BLaER1 treated with 17β-estradiol and CSF1 and Interleukin-3, amounts not matched to agents 10 nM and 100 nM (cell line): ENCODE measurements at regions not wholly inside any gene's neighbourhood (a gene's known extent, or its start where the extent isn't known, plus 50 kb on each side); places are given as distances from the start of the nearest gene placed in this dataset.

ENCODE experiments used
- H3K27ac ChIP-seq, 11 experiments: shearing (Covaris generic); formaldehyde crosslinking; 2 replicates each; pipeline ENCODE4 v1.8.1; 2022
- H3K27me3 ChIP-seq, 11 experiments: shearing (Covaris generic); formaldehyde crosslinking; 2 replicates each; pipeline ENCODE4 v1.8.1; 2022
- H3K36me3 ChIP-seq, 11 experiments: shearing (Covaris generic); formaldehyde crosslinking; 2 replicates each; pipeline ENCODE4 v1.8.1; 2022
- H3K4me1 ChIP-seq, 10 experiments: shearing (Covaris generic); formaldehyde crosslinking; 2 replicates each; pipeline ENCODE4 v1.8.1; 2022
- H3K4me2 ChIP-seq, 11 experiments: shearing (Covaris generic); formaldehyde crosslinking; 2 replicates each; pipeline ENCODE4 v1.8.1; 2022
- H3K4me3 ChIP-seq, 10 experiments: shearing (Covaris generic); formaldehyde crosslinking; 2 replicates each; pipeline ENCODE4 v1.8.1; 2022
- H3K9ac ChIP-seq, 11 experiments: shearing (Covaris generic); formaldehyde crosslinking; 2 replicates each; pipeline ENCODE4 v1.8.1; 2022
- H3K9me3 ChIP-seq, 11 experiments: shearing (Covaris generic); formaldehyde crosslinking; replicated peaks in 1 of 11; 2 replicates each; pipeline ENCODE4 v1.8.1; 2022
- H4K20me1 ChIP-seq, 11 experiments: shearing (Covaris generic); formaldehyde crosslinking; 2 replicates each; pipeline ENCODE4 v1.8.1; 2022
- Cebpa-rat ChIP-seq, 11 experiments: shearing (Covaris generic); IDR thresholded peaks; 2 replicates each; pipeline ENCODE4 v1.8.1; 2022

DNA sequence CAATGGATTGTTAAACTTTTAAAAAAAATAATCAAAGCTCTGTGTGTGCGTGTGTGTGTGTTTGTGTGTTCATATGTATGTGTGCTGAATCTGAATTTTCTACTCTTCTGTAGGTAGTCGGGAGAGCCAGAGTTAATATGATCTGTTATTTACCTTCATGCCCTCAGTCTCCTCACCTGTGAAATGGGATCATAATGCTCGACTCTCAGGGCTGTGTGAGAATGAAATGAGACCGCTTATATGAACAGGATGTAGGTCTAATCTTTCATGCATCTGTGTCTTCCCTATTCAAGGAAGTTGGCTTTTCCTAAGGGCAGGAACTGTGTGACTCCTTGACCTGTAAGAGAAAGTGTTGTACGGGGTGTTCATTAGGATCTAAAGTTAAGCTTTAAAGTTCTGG, 182.2 kb downstream of the RPLP1 start:
- 0 out of 22 replicates have a peak, but pooled peaks cover 0 to 14% (median 0%) of the 10 kb centered on the region in 11 experiments for H3K9me3 ChIP-seq
- H3K27me3 ChIP-seq = no peaks in the 10 kb centered on the region
- H3K9ac ChIP-seq = no peak overlapping the region
- no peak for TF ChIP-seq Cebpa-rat (IDR thresholded peaks at IDR 0.05)
- no peak overlapping the region for H3K4me2 ChIP-seq
- no peaks in the 10 kb centered on the region for H3K4me1 ChIP-seq
- H3K36me3 ChIP-seq = no peaks in the 10 kb centered on the region
- no peak overlapping the region for H3K4me3 ChIP-seq
- no peak overlapping the region for H3K27ac ChIP-seq
- H4K20me1 ChIP-seq = no peaks in the 10 kb centered on the region

DNA sequence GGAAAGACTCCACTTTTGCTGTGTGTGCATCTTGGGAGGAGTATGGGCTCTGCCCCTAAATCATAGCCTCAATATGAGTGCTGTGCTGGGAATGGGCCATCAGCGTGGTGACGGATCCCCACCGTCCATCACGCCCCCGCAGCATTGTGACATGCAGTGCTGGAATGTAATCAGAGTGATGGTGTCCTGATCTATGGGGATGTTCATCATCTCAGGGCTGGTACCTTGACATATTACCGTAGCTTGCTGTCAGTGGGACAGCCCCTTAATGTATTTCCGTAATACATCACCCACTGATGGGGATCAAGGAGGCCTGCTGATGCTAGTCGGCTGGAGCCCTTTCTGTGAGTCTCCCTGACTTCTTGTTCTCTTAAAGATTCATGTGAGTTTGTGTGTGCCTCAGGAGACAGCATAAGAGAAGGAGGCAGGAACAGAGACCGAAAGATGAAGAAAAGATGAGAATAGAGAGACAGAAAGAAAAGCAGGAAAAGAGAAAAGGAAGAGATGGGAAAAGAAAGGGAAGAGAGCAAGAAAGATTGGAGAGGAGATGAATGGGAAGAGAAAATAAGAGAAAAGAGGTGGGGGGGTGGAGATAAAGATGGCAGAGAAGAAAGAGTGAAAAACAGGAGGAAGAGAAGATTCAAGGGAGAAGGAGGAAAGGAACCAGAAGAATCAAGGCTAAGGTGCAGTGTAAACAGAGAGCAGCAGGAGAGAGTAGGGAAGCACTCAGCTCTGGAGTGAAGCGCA, 183.7 kb downstream of the RPLP1 start:
- Histone ChIP-seq H4K20me1 (no peaks in the 10 kb centered on the region), H3K9me3 (peaks cover 0 to 24% (median 10%) of the 10 kb centered on the region in 11 experiments; a peak in 12 of 22 replicates), H3K4me2 (no peak overlapping the region), H3K4me3 (no peak overlapping the region), H3K4me1 (no peaks in the 10 kb centered on the region), H3K9ac (no peak overlapping the region), H3K27me3 (no peaks in the 10 kb centered on the region), H3K27ac (no peak overlapping the region), H3K36me3 (no peaks in the 10 kb centered on the region)
- TF ChIP-seq Cebpa-rat (IDR thresholded peaks at IDR 0.05) = no peak

GRCh38 chr15:69637818-69638217, 185.2 kb downstream of the RPLP1 start:
- no peaks in the 10 kb centered on the region for H4K20me1 ChIP-seq
- no peak overlapping the region for H3K4me2 ChIP-seq
- TF ChIP-seq Cebpa-rat (IDR thresholded peaks at IDR 0.05) = no peak
- H3K27ac ChIP-seq = no peak overlapping the region
- no peak overlapping the region for H3K4me3 ChIP-seq
- H3K27me3 ChIP-seq = no peaks in the 10 kb centered on the region
- no peaks in the 10 kb centered on the region for H3K36me3 ChIP-seq
- no peaks in the 10 kb centered on the region for H3K4me1 ChIP-seq
- H3K9ac ChIP-seq = no peak overlapping the region
- H3K9me3 ChIP-seq = peaks cover 0 to 25% (median 11%) of the 10 kb centered on the region in 11 experiments; a peak in 12 of 22 replicates

DNA sequence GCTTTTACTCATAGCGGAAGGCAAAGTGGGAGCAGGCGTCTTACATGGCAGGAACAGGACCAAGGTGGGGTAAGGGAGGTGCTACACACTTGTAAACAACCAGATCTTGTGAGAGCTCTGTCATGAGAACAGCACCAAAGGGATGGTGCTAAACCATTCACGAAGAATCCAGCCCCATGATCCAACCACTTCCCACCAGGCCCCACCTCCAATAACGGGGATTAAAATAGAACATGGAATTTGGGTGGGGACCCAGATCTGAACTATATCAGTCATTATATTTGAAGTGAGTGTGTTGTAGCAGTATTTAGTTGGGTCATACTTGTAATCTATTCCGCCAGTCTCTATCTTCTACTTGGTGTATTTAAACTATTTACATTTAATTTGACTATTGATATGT, 190.9 kb downstream of the RPLP1 start:
- H4K20me1 ChIP-seq = no peaks in the 10 kb centered on the region; a peak in 1 of 22 replicates
- no peak overlapping the region for H3K4me3 ChIP-seq
- no peak overlapping the region for H3K9ac ChIP-seq
- no peaks in the 10 kb centered on the region for H3K36me3 ChIP-seq
- peaks cover 0 to 19% (median 11%) of the 10 kb centered on the region in 11 experiments; a peak in 12 of 22 replicates for H3K9me3 ChIP-seq
- no peak for TF ChIP-seq Cebpa-rat (IDR thresholded peaks at IDR 0.05)
- no peak overlapping the region for H3K4me2 ChIP-seq
- H3K27me3 ChIP-seq = peaks cover 14 to 20% (median 17%) of the 10 kb centered on the region in 11 experiments
- peaks cover 0 to 6% (median 4%) of the 10 kb centered on the region in 10 experiments; a peak in 10 of 20 replicates for H3K4me1 ChIP-seq
- no peak overlapping the region for H3K27ac ChIP-seq

DNA sequence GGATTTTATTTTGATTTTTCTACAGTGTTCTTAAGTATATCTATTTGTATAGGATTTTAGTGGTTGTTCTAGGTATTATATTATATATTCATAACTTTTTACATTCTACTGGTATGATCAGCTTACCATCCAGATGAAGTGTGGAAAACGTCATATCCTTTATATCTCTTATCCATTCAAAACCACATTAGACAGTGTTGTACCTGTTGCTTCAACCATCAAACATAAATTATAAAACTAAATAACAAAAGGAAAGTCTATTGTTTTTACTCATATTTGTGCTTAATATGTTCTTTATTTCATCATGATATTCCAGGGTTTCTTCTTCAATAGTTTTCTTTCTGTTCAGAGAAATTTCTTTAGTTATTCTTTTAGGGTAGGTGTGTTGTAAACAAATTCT, 191.4 kb downstream of the RPLP1 start:
- no peak overlapping the region for H3K4me2 ChIP-seq
- TF ChIP-seq Cebpa-rat (IDR thresholded peaks at IDR 0.05) = no peak
- H3K27me3 ChIP-seq = peaks cover 19 to 25% (median 22%) of the 10 kb centered on the region in 11 experiments

GRCh38 chr15:69644876-69645275, 192.3 kb downstream of the RPLP1 start:
- Histone ChIP-seq H3K27me3 (peaks cover 26 to 34% (median 31%) of the 10 kb centered on the region in 11 experiments), H3K36me3 (no peaks in the 10 kb centered on the region), H3K9ac (no peak overlapping the region), H4K20me1 (peaks cover 0 to 5% (median 0%) of the 10 kb centered on the region in 11 experiments; a peak in 5 of 22 replicates), H3K9me3 (peaks cover 0 to 14% (median 8%) of the 10 kb centered on the region in 11 experiments; a peak in 12 of 22 replicates), H3K4me2 (no peak overlapping the region), H3K4me1 (peaks cover 0 to 12% (median 9%) of the 10 kb centered on the region in 10 experiments; a peak in 12 of 20 replicates), H3K27ac (no peak overlapping the region), H3K4me3 (no peak overlapping the region)
- no peak for TF ChIP-seq Cebpa-rat (IDR thresholded peaks at IDR 0.05)

More for the DNA sequence above, 191.4 kb downstream of the RPLP1 start:
- peaks cover 0 to 15% (median 8%) of the 10 kb centered on the region in 11 experiments; a peak in 12 of 22 replicates for H3K9me3 ChIP-seq
- H3K27ac ChIP-seq = no peak overlapping the region
- H3K9ac ChIP-seq = no peak overlapping the region
- peaks cover 0 to under 1% (median 0%) of the 10 kb centered on the region in 11 experiments; a peak in 5 of 22 replicates for H4K20me1 ChIP-seq
- no peaks in the 10 kb centered on the region for H3K36me3 ChIP-seq
- peaks cover 0 to 11% (median 8%) of the 10 kb centered on the region in 10 experiments; a peak in 12 of 20 replicates for H3K4me1 ChIP-seq
- no peak overlapping the region for H3K4me3 ChIP-seq

DNA sequence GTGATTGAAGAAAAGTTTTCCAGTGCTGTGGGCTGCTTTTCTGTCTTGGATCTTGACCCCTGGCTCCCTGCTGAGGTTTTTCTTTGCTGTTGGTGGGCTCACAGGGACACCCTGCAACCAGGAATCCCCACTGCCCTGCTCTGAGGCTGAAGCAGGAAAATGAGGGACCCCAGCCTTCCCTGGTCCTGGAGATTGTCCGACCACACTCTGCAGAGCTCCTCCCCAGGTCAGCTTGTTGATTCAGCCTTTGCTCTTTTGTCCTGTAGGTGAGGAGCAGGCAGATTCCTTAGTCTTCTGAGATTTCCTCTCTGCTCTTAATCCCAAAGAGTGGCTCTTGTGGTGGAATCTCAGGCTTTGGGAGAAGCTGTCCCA, 194.5 kb downstream of the RPLP1 start:
- Histone ChIP-seq H3K4me1 (peaks cover 0 to 12% (median 9%) of the 10 kb centered on the region in 10 experiments; a peak in 12 of 20 replicates), H3K4me2 (no peak overlapping the region), H4K20me1 (peaks cover 0 to 5% (median 0%) of the 10 kb centered on the region in 11 experiments; a peak in 6 of 22 replicates), H3K36me3 (no peaks in the 10 kb centered on the region), H3K27me3 (peaks cover 26 to 44% (median 35%) of the 10 kb centered on the region in 11 experiments), H3K9me3 (no peaks in the 10 kb centered on the region), H3K9ac (no peak overlapping the region), H3K27ac (no peak overlapping the region), H3K4me3 (no peak overlapping the region)
- no peak for TF ChIP-seq Cebpa-rat (IDR thresholded peaks at IDR 0.05)

- Histone ChIP-seq H3K36me3 (no peaks in the 10 kb centered on the region), H3K4me1 (peaks cover 0 to 13% (median 9%) of the 10 kb centered on the region in 10 experiments; a peak in 13 of 20 replicates), H3K27ac (no peak overlapping the region), H3K27me3 (peaks cover 26 to 48% (median 35%) of the 10 kb centered on the region in 11 experiments), H3K9ac (peak overlapping the region in 1 of 11 experiments; percentile 17; a peak in 1 of 22 replicates), H3K4me2 (peak overlapping the region; percentile 8 to 50 (median 27); a peak in 13 of 22 replicates), H4K20me1 (peaks cover 0 to 5% (median 0%) of the 10 kb centered on the region in 11 experiments; a peak in 6 of 22 replicates), H3K9me3 (peaks cover 0 to 6% (median 0%) of the 10 kb centered on the region in 11 experiments; a peak in 4 of 22 replicates), H3K4me3 (no peak overlapping the region)
- no peak for TF ChIP-seq Cebpa-rat (IDR thresholded peaks at IDR 0.05)
Measured at GRCh38 chr15:69648212-69648611, 195.6 kb downstream of the RPLP1 start.
